HepG2 (cell line): ENCODE measurements at regions not wholly inside any gene's neighbourhood (a gene's known extent, or its start where the extent isn't known, plus 50 kb on each side); places are given as distances from the start of the nearest gene placed in this dataset.

Experiments used
- ATAC-seq: fragments of 200-7000 bp; cut with Tn5 transposase; 3 replicates; pipeline ENCODE4 v1.9.1; 2020; ENCODE audit warnings: mild to moderate bottlenecking, moderate library complexity
- BruUV-seq: library from RNA; stranded (reverse); fragments of 400-500 nt; replicated peaks from 2 replicates; lab custom pipeline; 2021; lab: Mats Ljungman, UMichigan
- CTCF ChIA-PET: fragments of 300-600 bp; formaldehyde crosslinking; extraction: SDS; loops from one replicate; lab custom pipeline; 2021; ENCODE audit warnings: low total read pairs, inconsistent platforms, low intra/inter-chr PET ratio; lab: Yijun Ruan, JAX
- POLR2A ChIA-PET: fragments of 350-600 bp; sonication (Branson Sonifier 250); formaldehyde crosslinking; loops from one replicate; lab custom pipeline; 2020; ENCODE audit warnings: antibody characterized with exemption, inconsistent platforms; lab: Yijun Ruan, JAX
- DNase-seq: peaks from one replicate; pipeline ENCODE4 v3.0.0-alpha.2; 2015; ENCODE audit warnings: low spot score
- FAIRE-seq: peaks from 3 replicates; lab custom pipeline; 2011; peaks lifted over from hg19 to GRCh38; lab: Jason Lieb, UNC
- H2AFZ ChIP-seq: one replicate; pipeline ENCODE4 v1.6.1; 2011; ENCODE audit warnings: low read length, inconsistent platforms
- H3K27ac ChIP-seq: fragments of 300-600 bp; 3 replicates; pipeline ENCODE4 v1.8.0; 2011; ENCODE audit warnings: mixed run types, mild to moderate bottlenecking, mixed read lengths, low read length, inconsistent platforms; ENCODE audit not compliant: insufficient read depth; ENCODE audit errors: extremely low read length
- H3K27me3 ChIP-seq, 2 experiments: fragments of 200-600 bp in 1 of 2; 2 replicates in 1 of 2; 3 replicates in 1 of 2; pipeline versions ENCODE4 v1.6.0 to v1.8.0; 2011; ENCODE audit warnings: low read length in 2 of 2, mild to moderate bottlenecking in 2 of 2, moderate library complexity in 2 of 2, inconsistent platforms in 1 of 2; ENCODE audit not compliant: insufficient read depth in 2 of 2, control insufficient read depth in 1 of 2
- H3K36me3 ChIP-seq, 2 experiments: fragments of 200-600 bp in 1 of 2; replicated peaks in 1 of 2; 2 replicates in 1 of 2; 3 replicates in 1 of 2; pipeline versions ENCODE4 v1.5.1 to v1.8.0; 2011; ENCODE audit warnings: low read length in 2 of 2, inconsistent platforms in 1 of 2; ENCODE audit not compliant: insufficient read depth in 2 of 2, control insufficient read depth in 1 of 2
- H3K4me1 ChIP-seq: 2 replicates; pipeline ENCODE4 v1.5.1; 2012; ENCODE audit warnings: low read length, inconsistent platforms; ENCODE audit not compliant: insufficient read depth
- H3K4me2 ChIP-seq: 2 replicates; pipeline ENCODE4 v1.6.0; 2011; ENCODE audit warnings: low read depth, low read length, inconsistent platforms
- H3K4me3 ChIP-seq, 3 experiments: fragments of 200-600 bp in 1 of 3; sonication (generic), shearing (Covaris generic) in 1 of 3; replicated peaks in 1 of 3; 2 replicates each; pipeline ENCODE4 v1.5.1; 2011 to 2016; ENCODE audit warnings: low read length in 3 of 3, inconsistent platforms in 2 of 3, low read depth in 2 of 3, mild to moderate bottlenecking in 2 of 3, control low read depth in 1 of 3, mixed read lengths in 1 of 3; ENCODE audit not compliant: insufficient read depth in 1 of 3
- H3K79me2 ChIP-seq: one replicate; pipeline ENCODE4 v1.6.1; 2011; ENCODE audit warnings: low read length, inconsistent platforms; ENCODE audit not compliant: insufficient read depth
- H3K9ac ChIP-seq: 2 replicates; pipeline ENCODE4 v1.6.0; 2011; ENCODE audit warnings: mild to moderate bottlenecking, low read depth, low read length, inconsistent platforms; ENCODE audit not compliant: insufficient read depth
- H3K9me3 ChIP-seq: 2 replicates; pipeline ENCODE4 v1.5.1; 2012; ENCODE audit warnings: mild to moderate bottlenecking, low read length
- H4K20me1 ChIP-seq: 2 replicates; pipeline ENCODE4 v1.6.0; 2011; ENCODE audit warnings: inconsistent platforms, mild to moderate bottlenecking, low read length, moderate library complexity; ENCODE audit not compliant: insufficient read depth
- ISL2 ChIP-seq: sonication (generic); formaldehyde crosslinking; IDR thresholded peaks from 2 replicates; pipeline ENCODE4 v1.5.0; 2020; ENCODE audit warnings: missing genetic modification reagents
- KAT2B ChIP-seq: fragments of 150-350 bp; IDR thresholded peaks from 2 replicates; pipeline ENCODE4 v1.6.1; 2014; ENCODE audit warnings: low read depth, low read length, borderline replicate concordance
- LCORL ChIP-seq, 2 experiments: fragments of 450-650 bp in 1 of 2; sonication (generic) in 1 of 2; formaldehyde crosslinking in 1 of 2; IDR thresholded peaks; 2 replicates each; pipeline versions ENCODE4 v1.5.0 to v1.6.1; 2017 to 2020; ENCODE audit warnings: antibody characterized with exemption in 1 of 2, missing genetic modification reagents in 1 of 2
- NCOA5 ChIP-seq: sonication (generic); formaldehyde crosslinking; IDR thresholded peaks from 2 replicates; pipeline ENCODE4 v1.4.0; 2020; ENCODE audit warnings: missing genetic modification reagents
- NFE2L1 ChIP-seq: sonication (generic); formaldehyde crosslinking; IDR thresholded peaks from 2 replicates; pipeline ENCODE4 v1.4.0; 2020; ENCODE audit warnings: missing genetic modification reagents, mild to moderate bottlenecking, borderline replicate concordance
- NFKBIZ ChIP-seq: IDR thresholded peaks from 2 replicates; pipeline ENCODE4 v1.6.1; 2018; ENCODE audit warnings: missing genetic modification reagents, missing compliant biosample characterization
- POLR2AphosphoS2 ChIP-seq: IDR thresholded peaks from 2 replicates; pipeline ENCODE4 v1.6.1; 2011; ENCODE audit warnings: low read depth, low read length, improper control_type of control experiment
- POLR2G ChIP-seq: fragments of 200-400 bp; formaldehyde crosslinking; IDR thresholded peaks from 2 replicates; pipeline ENCODE4 v1.6.1; 2018; ENCODE audit warnings: mild to moderate bottlenecking, low read depth, low read length, moderate library complexity
- RFXAP ChIP-seq: sonication (generic); formaldehyde crosslinking; IDR thresholded peaks from 2 replicates; pipeline ENCODE4 v1.4.0; 2020; ENCODE audit warnings: missing genetic modification reagents, borderline replicate concordance
- RXRB ChIP-seq: IDR thresholded peaks from 2 replicates; pipeline ENCODE4 v1.6.1; 2016; ENCODE audit warnings: borderline replicate concordance, missing genetic modification reagents, missing compliant biosample characterization
- ZNF256 ChIP-seq: sonication (generic); formaldehyde crosslinking; conservative IDR thresholded peaks from 2 replicates; pipeline ENCODE4 v1.4.0; 2020; ENCODE audit warnings: missing genetic modification reagents
- ZNF383 ChIP-seq: sonication (generic); formaldehyde crosslinking; IDR thresholded peaks from 2 replicates; pipeline ENCODE4 v1.4.0; 2020; ENCODE audit warnings: missing genetic modification reagents, mild to moderate bottlenecking, borderline replicate concordance
- ZNF430 ChIP-seq: sonication (generic); formaldehyde crosslinking; IDR thresholded peaks from 2 replicates; pipeline ENCODE4 v1.9.0; 2021; ENCODE audit warnings: mild to moderate bottlenecking, missing genetic modification reagents
- ZNF460 ChIP-seq: sonication (generic); formaldehyde crosslinking; IDR thresholded peaks from 2 replicates; pipeline ENCODE4 v1.5.1; 2020; ENCODE audit warnings: missing genetic modification reagents, mild to moderate bottlenecking, borderline replicate concordance
- ZNF570 ChIP-seq: sonication (generic); formaldehyde crosslinking; IDR thresholded peaks from 2 replicates; pipeline ENCODE4 v1.4.0; 2020; ENCODE audit warnings: mild to moderate bottlenecking, missing genetic modification reagents, borderline replicate concordance
- ZNF761 ChIP-seq: sonication (generic); formaldehyde crosslinking; conservative IDR thresholded peaks from 2 replicates; pipeline ENCODE4 v1.4.0; 2020; ENCODE audit warnings: mild to moderate bottlenecking, missing genetic modification reagents
- ZNF773 ChIP-seq: sonication (generic); formaldehyde crosslinking; IDR thresholded peaks from 2 replicates; pipeline ENCODE4 v1.4.0; 2020; ENCODE audit warnings: missing genetic modification reagents, borderline replicate concordance
- WGBS: methylation state at CpG from one replicate; pipeline ENCODE4 v1.1.6; 2017; ENCODE audit warnings: low lambda C conversion rate; 5-methylcytosine and 5-hydroxymethylcytosine counted together
- in situ Hi-C: cut with HindIII; loops from 2 replicates; pipeline ENCODE4 v1.10.0; 2017; ENCODE audit warnings: low pct_unique_long_range_greater_than_20kb; ENCODE audit not compliant: extremely low pct_ligation_motif_present
- intact Hi-C: fragments of 100-400 bp; cut with micrococcal nuclease; formaldehyde crosslinking; loops from one replicate; pipeline ENCODE4 v1.10.0; 2022; ENCODE audit not compliant: unreplicated experiment
- TF ChIP-seq, protein P1 (sequence below): IDR thresholded peaks from 2 replicates; pipeline ENCODE4 v1.6.1; 2016; ENCODE audit warnings: low read depth

DNA sequence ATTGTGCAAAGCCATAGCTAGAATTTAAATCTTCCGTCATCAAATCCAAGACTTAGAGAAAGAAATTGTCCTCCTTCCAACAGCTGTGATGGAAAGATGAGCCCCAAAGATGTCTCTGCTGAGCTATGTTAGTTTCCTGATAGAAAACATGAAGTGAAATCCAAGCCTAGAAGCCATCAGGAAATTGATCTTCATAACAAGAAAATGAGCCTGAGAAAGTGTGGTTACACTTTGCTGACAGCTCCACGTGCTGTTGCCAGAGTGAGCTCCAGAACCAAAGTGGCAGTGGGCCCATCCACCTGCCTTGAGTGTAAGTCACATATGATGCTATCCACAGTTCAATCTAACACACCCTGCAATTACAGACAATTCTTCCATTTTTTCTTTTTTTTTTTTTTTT is 58.0 kb upstream of the UBASH3B start:
- Histone ChIP-seq H3K27ac (no peak overlapping the region), H3K4me1 (peaks cover 15% of the 10 kb centered on the region), H3K4me2 (no peak overlapping the region), H3K79me2 (no peaks in the 10 kb centered on the region), H3K27me3 (peaks cover 0 to 4% of the 10 kb centered on the region in 2 experiments; a peak in 2 of 5 replicates), H4K20me1 (no peaks in the 10 kb centered on the region), H3K4me3 (no peak overlapping the region), H2AFZ (no peak overlapping the region), H3K36me3 (no peaks in the 10 kb centered on the region), H3K9me3 (no peaks in the 10 kb centered on the region), H3K9ac (no peak overlapping the region)
- in situ Hi-C loops (no loop called here), intact Hi-C loops (no loop called here)
- CTCF ChIA-PET, result no interaction called here
- FAIRE-seq (no peak), DNase-seq (no peak), ATAC-seq (no peak)
- POLR2A ChIA-PET, result no interaction called here
- 58% methylated on average over 2 of the region's 2 CpGs for WGBS
- TF ChIP-seq NCOA5, result no peak
- TF ChIP-seq ZNF256, result no peak
- no peak for TF ChIP-seq RFXAP (CRISPR knock-in tag)
- no peak for TF ChIP-seq NFKBIZ (CRISPR knock-in tag)
- TF ChIP-seq RXRB (CRISPR knock-in tag), result no peak
- no peak for TF ChIP-seq LCORL (IDR thresholded peaks at IDR 0.05)
- TF ChIP-seq LCORL (CRISPR knock-in tag; IDR thresholded peaks at IDR 0.05), result no peak
- TF ChIP-seq, protein P1, sequence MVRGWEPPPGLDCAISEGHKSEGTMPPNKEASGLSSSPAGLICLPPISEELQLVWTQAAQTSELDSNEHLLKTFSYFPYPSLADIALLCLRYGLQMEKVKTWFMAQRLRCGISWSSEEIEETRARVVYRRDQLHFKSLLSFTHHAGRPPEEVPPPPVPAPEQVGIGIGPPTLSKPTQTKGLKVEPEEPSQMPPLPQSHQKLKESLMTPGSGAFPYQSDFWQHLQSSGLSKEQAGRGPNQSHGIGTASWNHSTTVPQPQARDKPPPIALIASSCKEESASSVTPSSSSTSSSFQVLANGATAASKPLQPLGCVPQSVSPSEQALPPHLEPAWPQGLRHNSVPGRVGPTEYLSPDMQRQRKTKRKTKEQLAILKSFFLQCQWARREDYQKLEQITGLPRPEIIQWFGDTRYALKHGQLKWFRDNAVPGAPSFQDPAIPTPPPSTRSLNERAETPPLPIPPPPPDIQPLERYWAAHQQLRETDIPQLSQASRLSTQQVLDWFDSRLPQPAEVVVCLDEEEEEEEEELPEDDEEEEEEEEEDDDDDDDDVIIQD (CRISPR knock-in tag), result no peak
- no peak for TF ChIP-seq ZNF570
- no peak for TF ChIP-seq NFE2L1 (CRISPR knock-in tag)
- no peak for TF ChIP-seq ZNF761 (CRISPR knock-in tag)
- no peak for TF ChIP-seq ZNF430 (CRISPR knock-in tag)
- no peak for TF ChIP-seq ZNF773
- TF ChIP-seq ZNF460 (CRISPR knock-in tag), result no peak
- TF ChIP-seq POLR2G, result no peak
- no peak for TF ChIP-seq POLR2AphosphoS2
- no peak for TF ChIP-seq ZNF383 (CRISPR knock-in tag)
- no peak for TF ChIP-seq KAT2B
- TF ChIP-seq ISL2 (CRISPR knock-in tag), result no peak
- BruUV-seq, result no TSS peak
